ENCODE measurements at regions not wholly inside any gene's neighbourhood (a gene's known extent, or its start where the extent isn't known, plus 50 kb on each side); places are given as distances from the start of the nearest gene placed in this dataset.

GRCh38 chr21:27315373-27315772 is 348.5 kb upstream of the ADAMTS5 start:
- no peak for DNase-seq

DNA sequence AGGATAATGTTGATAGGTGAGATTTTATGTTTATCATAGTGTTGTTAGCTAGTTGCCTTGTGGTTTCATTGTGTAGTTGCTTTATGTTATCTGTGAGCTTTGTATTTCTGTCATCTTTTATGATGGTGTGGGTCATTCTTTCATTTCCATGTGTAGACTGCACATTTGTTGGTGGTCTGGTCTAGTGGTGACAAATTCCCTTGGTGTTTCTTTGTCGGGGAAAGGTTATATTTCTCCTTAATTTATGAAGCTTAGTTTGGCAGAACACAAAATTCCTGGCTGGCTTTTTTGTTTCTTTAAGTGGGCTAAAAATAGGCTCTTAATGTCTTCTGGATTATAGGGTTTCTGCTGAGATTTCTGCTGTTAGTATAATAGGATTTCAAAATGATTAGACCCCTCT is 347.2 kb upstream of the ADAMTS5 start:
- DNase-seq, result no peak

DNA sequence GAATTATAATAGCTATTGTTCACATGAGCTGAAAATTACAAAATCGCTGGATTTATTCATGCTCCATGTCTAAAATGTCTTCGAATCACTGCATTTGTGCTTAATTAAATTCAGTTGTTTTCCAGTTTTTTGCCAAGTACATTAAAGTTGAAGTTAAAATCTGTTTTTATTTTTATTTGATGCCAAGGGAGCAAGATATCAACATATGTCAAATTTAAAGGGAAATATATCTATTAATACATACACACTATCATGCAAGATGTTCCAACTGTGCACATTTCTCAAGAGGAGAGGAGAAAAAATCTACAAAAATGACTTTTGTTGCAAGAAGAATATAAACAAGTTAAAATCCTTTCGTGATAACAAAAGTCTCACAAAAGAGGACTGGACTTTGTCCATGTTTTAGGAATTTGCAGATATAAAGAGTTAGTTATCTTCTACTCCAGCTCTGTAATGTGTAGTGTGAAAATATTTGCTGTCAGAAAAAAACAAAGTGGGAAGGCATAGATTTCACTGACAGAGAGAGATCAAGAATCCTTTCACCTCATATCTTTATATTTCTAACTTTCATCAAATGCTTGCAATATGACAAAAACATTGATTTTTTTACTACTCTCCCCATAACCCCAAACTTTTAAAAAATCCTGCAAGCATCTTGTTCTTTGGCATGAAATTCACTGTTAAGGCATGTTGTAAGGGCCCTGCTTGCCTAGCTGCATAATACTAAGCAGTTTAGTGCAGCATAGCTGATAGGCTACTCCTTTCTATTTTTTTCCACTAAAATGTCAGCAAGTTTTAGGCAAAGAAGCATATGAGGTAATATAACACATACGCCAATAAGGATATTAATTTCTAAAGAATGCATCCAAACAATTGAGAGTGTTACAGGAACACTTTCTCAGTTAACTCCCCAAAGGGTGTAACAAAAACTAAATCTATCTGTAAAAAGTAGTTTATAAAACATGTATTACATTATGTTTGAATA is 340.2 kb upstream of the ADAMTS5 start:
- DNase-seq, result no peak

DNA sequence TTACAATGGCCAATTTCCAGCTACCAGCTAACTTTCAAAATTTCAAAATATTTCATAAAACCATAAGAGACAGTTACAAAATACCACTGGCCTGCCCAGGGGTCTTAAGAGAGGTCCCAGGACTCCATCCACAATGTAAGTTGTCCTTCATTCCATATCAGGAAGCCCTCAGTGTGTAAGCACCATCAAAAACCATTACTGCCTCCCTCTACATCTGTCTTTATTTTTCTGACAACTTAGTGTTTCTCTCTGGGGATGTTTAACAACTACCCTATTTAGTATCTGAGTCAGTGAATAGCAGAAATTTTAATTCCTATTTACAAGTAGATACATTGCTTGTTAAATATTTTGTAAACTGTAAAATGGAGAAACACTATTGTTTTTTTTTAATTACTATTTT is 339.3 kb upstream of the ADAMTS5 start:
- no peak for DNase-seq

- DNase-seq, result no peak
These were observed 334.3 kb upstream of the ADAMTS5 start for GRCh38 chr21:27301220-27301619.

DNA sequence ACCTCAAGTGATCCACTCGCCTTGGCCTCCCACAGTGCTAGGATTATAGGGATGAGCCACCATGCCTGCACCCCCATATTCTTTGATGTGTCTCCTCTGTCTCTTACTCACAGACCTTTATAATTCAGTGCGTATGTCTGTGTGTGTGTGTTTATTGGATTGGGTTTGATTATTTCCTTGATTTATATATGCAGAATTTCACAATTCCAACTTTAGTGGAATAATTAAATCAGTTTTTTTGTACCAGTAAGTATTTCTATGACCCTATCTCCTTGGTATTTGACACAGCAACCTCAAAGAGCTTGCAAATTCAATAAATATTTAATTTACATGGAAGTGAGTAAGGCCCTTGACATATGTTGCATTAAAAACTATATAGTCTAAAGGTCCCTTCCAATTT is 333.9 kb upstream of the ADAMTS5 start:
- no peak for DNase-seq

DNA sequence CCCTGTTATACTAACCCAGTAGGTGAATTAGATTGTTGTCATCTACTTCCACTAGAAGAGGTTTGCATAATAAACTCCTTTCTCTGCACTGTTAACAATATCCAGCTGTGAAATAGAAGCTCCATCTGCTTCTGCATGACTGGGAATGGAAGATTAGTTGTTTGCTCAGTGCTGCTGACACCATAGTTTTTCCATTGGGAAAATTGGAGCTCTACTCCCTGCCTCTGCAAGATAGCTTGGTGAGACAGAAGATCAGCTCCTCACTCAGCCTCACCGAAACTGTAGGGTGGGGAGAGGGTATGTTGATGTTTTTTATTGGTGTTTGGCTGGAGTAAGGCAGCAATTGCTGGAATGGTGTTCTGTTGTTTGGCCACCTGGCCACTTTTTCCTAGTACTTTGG is 331.6 kb upstream of the ADAMTS5 start:
- DNase-seq, result no peak

GRCh38 chr21:27293239-27293638 is 326.4 kb upstream of the ADAMTS5 start:
- no peak for DNase-seq

GRCh38 chr21:27292783-27293182 is 325.9 kb upstream of the ADAMTS5 start:
- no peak for DNase-seq

GRCh38 chr21:27292229-27292628 is 325.3 kb upstream of the ADAMTS5 start:
- no peak for DNase-seq

GRCh38 chr21:27291006-27291405 is 324.1 kb upstream of the ADAMTS5 start:
- no peak for DNase-seq

DNA sequence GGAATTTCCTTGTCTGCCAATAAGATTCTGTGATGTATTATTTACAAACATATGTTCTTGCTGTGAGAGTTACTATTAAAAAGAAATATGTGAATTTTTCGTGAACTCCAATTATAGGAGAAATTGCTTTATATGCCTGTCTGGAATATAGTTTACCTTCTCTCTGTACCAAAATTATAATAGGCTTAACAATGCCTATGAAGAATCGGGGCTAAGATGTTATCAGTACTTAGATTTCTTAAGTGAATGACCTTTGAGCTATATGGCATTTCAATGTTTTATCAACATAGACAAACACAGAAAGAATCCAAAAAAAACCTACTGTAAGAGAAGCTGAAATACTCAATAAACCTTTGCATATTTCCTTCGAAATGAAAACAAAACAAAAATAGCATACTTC is 323.1 kb upstream of the ADAMTS5 start:
- no peak for DNase-seq

DNA sequence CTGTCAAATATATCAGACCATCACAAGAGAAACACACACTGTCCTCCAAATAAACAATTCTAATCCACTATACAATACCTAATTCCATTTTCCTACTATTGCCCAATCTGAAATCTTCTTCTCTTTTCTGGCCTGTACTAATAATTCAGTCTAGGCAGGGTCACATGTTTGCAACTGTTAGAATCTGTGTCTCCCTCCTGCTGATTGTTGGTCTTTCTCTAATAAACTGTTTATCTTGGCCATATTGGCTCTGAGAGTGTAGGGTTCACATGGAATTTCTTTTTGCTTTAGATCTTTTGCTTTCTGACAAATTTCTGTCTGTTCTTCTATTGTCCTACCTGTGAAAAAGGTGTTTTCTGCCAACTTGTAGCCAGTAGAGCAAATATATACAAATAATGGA is 319.9 kb upstream of the ADAMTS5 start:
- no peak for DNase-seq

DNA sequence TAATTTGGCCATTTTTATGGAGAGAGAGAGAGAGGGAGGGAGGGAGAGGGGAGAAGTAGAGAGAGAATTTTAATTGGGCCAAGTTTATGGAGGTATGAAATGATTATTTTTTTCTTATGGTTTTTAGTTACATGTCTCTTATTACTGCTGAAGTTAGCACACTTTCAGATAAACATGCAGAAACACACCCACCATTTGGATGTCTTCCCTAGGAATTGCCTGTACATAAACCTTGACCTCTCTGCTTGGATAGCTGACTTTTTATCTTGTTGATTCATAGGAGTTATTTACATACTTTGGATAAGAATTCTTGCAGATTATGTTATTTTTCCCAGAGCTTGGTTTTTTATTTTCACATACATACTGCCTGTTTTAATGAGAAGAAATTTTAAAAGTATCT is 310.2 kb upstream of the ADAMTS5 start:
- no peak for DNase-seq

- no peak for DNase-seq
These were observed 308.5 kb upstream of the ADAMTS5 start for GRCh38 chr21:27275294-27275927.

- DNase-seq, result no peak
These were observed 302.8 kb upstream of the ADAMTS5 start for GRCh38 chr21:27269644-27270043.

DNA sequence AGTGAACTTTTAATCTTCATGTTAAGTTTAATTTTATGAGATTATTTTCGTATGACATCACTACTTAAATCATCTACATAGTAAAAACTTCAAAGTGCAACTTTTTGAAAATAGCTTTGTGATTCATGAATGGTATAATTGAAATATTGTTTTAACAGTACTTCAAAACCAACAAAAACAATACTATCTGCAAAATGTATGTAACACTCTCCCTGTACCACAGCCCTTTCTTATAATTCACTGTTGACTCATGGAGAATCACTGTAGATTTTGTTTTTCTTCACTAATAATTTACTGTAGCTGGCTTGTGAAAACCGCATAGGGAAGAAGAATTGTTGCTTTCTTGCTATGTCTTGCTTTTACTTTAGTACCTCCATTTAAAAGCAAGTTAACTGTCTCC is 301.4 kb upstream of the ADAMTS5 start:
- no peak for DNase-seq

GRCh38 chr21:27265949-27266348 is 299.1 kb upstream of the ADAMTS5 start:
- no peak for DNase-seq

DNA sequence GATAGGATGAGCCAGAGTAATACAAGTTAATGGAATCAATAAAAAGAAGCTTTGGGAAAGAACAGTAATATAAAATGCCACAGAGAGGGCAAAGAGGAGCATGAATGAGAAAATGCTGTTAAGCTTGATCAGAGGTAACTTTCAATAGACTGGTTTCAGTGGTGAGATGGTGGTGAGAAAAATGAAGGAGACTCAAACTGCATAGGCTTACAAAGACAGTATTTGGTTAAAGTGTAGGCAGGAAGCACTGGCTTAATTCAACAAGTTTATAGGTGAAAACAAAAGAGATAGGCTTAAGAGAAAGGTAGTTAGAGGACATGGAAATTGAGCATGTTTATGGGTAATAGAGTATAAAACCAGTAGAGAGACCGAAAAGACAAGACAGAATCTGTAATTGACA is 298.6 kb upstream of the ADAMTS5 start:
- no peak for DNase-seq

GRCh38 chr21:27261676-27262075 is 294.8 kb upstream of the ADAMTS5 start:
- no peak for DNase-seq

GRCh38 chr21:27260728-27261127 is 293.8 kb upstream of the ADAMTS5 start:
- DNase-seq, result no peak

DNA sequence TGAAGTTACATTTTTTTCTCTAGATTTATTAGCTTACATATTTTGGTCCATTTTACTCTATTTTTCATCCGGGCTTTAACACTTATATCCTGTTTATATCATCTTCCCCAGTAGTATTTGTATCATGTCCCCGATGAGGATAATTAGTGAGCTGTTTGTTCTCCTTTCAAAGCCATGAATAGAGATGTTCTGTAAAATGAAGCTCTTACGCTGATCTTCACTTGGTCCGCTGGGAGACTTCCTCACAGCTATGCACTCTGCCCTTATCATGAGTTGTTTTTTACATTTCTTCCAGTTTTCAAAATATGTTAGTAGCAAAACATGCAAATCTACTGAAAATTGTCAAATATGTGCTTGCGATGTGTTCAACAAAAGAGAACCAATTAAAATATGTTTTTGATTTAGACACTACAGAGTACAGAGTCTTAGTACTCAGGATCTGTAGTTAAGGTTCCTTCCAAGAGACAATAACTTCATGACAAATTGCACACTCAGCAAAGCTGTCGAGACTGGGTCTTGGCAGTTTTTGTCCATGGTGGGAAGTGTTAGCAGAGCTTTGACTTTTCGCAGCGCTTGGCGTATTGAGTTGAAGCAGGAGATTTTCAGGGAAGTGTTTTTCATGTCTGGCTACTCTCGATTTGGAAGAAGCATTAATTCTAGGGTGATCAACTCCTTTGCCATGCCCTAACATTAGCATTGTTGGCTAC is 292.0 kb upstream of the ADAMTS5 start:
- DNase-seq, result no peak

DNA sequence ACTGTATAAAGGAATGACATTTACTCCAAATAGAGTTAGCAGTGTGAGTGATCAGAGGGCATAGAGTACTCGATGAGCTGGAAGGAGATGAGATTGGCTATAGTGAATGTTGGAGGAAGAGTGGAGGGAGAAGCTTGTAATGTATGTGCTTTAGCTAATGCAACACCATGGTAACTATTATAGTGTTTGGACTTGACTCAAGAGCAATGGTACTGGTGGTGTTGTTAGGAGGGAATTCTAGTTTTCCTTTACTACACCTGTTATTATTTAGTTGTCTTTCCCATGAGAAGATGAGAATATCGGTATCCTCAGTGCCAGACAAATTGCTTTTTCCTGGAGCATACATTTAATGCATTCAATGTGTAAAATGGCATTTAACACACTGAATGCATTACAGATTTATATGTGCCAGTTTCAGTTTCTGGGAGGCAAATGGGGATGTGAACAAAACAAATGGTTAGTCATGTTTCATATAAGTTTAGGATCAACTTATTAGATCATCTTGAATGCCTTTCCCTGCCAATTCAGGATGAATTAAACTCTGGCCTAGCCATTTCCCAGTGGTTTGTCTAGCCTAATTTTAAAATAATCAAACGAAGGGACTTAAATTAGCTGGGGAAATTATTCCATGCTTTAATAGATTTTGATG is 291.1 kb upstream of the ADAMTS5 start:
- no peak for DNase-seq
